Iris pigment epithelial cell (primary cell): ENCODE measurements at regions not wholly inside any gene's neighbourhood (a gene's known extent, or its start where the extent isn't known, plus 50 kb on each side); places are given as distances from the start of the nearest gene placed in this dataset.
"Not testable (repeated sequence)": the region's sequence is repeated elsewhere in the genome, so short reads cannot be mapped to it uniquely, and the experiment has no call there.

Experiments
- DNase-seq: peaks from one replicate; pipeline ENCODE4 v3.0.0-alpha.2; 2011; ENCODE audit warnings: low read depth

DNA sequence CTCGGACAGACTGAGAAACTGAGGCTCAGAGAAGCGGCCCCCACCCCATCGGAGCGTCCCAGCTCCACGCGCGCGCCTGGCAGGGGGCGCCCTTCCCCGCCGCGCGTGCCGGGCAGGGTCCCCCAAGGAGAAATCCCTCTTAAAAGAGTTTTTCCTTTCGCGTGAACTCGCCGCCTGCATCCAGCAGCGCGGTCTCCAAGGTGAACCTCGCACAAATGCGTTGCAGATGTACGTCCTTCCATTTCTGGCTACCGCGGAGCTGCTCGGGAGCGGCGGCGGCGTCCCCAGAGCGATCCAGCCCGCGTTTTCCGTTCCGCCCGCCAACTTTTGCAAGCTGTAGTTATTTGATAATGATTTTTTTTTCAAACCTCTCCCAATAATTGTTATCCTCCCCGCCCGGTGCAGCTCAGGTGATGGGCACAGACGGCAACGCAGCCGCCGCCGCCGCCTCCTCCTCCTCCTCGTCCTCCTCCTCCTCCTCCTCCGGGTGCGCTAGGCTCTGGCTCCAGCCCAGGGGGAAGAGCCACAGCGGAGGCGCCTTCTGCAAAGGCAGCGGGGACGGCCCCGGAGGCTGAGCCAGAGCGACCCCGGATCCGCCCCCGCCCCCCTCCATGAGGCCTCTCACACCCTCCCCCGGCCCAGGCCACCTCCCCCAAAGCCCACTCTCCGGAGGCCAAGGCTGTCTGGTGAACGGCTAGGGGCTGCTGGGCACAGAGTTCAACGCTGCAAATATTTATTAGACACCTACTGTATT lies 74.0 kb upstream of the CUX1 start:
- peak; percentile 73 for DNase-seq

DNA sequence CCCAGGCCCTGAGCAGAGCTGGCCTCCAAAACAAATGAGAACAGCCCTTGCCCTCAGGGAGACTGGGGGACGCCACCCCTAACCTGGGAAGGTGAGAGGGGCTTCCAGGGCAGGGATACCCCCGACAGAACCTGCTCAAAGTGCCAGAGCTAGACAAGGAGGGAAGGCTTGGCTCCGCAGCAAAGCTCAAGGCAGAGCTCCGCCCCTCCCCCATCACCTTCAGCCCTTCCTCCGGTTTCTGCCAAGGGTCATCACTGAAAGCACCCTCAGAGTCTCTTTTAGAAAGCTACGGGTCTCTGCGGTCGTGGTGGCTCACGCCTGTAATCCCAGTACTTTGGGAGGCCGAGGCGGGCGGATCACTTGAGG lies 73.4 kb upstream of the CUX1 start:
- no peak for DNase-seq

DNA sequence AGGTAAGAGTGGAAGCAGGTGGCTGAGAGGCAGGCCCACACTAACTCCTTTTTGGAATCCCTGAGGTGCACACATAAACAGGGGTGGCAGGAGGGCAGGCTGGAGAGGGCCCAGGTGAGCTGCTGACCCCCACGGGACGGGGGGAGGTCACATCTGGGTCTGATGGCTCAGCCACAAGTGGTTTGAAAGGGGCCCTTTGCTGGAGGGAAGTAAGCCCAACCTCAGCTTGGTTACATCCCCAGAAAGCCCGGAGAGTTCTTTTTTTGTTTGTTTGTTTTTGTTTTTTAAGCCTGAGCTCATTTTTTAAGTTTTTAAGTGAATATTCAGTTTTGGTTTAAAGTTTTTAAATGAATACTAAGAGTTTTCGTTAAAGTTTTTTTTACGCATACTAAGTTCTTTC lies 72.8 kb upstream of the CUX1 start:
- DNase-seq, result no peak

DNA sequence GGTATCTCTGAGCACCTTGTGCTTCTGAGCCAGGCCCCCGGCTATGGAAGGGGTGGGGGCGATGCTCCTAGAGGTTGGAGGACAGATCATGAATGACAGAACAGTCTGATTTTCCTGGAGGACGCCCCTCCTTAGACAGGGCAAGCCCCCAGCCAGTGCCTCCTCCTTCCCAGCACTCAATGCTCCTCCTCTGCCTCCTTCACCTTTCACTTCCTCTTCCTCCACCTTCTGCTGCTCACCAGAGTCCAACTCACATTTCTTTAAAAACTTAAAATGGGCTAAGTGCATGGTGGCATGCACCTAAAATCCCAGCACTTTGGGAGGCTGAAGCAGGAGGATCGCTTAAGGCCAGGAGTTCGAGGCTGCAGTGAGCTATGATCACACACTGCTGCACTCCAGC lies 71.1 kb upstream of the CUX1 start:
- no peak for DNase-seq

DNA sequence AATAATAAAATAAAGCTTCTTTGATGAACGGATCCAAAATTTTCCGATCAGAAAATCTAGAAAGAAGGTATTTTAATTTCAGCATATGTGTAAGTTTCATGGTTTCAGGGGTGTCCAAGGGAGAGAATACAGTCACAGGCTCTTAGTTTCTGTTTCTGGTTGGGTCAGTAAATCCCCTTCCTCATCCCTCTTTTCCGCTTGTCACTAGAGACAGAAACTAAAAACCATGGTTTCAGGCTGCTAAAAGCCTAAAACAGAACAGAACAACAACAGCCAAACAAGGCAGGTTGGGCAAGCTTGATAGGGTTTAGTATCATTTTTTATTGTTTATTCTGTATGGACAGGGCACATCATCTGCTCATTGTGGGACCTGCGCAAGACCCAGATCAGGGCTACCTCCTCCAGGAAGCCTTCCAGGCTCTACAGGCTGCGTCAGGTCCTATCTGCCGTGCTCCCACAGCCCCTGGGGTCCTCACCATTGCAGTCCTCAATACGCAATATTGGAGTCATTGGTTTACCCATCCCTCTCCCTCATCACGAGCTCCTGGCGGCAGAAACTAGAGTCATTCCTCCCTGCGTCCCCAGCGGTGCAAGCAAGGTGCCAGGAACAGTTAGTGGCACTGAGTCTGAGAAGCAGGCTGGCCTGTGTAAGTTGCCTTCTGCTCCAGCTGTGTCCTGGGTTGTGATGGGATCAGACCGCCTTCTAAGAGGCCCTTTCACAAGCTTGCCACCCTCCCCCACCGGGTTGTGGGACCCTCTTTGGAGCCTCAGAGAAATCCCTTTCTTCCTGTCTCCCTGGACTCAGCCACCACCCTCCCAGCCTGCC lies 70.2 kb upstream of the CUX1 start:
- DNase-seq, result no peak

DNA sequence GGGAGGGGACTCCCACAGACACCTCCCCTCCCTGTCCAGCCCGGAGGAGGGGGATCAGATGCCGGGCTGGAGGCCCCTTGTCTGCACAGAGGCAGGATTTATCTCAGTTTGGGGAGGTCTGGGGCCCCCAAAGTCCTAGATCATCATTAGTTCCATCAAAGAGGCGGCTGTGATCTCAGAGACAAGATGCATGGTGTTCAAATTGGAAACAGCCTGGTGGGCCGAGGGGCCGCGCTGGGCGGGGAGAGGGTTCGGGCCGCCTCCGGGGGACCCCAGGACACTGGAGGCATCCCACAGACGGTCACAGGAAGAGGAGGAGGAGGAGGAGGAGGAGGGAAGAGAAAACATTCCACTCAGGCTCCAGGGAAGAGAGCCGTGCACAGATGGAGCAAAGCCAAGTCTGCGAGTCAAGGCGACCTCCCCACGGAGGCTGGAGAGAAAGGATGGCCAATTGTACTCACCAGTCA lies 69.5 kb upstream of the CUX1 start:
- no peak for DNase-seq

DNA sequence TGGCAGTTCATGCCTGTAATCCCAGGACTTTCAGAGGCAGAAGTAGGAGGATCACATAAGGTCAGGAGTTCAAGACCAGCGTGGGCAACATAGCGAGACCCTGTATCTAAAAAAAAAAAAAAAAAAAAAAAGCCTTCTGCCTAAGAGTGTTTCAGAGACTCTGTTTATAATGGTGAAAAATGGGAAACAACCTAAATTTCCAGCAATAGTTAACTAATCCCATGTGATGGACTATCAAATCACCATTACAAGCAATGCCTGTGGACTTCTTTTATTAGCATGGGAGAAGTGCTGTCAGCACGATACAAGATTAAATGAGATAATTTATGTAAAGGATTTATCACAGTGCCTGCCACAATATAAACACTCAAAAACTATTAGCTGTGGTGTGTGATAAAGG lies 67.5 kb upstream of the CUX1 start:
- DNase-seq, result no peak

DNA sequence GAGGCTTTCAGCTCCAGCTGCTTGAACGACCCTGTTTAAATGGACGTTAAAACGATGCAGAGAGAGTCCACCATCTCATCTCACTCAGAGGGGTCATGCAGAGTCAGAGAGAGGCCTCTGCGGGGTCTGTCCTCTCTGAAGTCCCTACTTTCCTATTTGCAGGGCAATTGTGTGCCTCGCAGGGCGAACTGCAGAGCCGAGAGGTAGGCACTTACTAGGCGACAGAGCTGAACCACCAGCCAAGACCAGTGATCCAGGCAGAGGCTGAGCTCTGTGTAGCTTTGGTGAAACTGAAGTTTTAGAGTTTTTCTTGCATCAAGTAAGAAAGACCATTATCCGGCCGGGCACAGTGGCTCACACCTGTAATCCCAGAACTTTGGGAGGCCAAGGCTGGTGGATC lies 64.1 kb upstream of the CUX1 start:
- DNase-seq, result no peak

DNA sequence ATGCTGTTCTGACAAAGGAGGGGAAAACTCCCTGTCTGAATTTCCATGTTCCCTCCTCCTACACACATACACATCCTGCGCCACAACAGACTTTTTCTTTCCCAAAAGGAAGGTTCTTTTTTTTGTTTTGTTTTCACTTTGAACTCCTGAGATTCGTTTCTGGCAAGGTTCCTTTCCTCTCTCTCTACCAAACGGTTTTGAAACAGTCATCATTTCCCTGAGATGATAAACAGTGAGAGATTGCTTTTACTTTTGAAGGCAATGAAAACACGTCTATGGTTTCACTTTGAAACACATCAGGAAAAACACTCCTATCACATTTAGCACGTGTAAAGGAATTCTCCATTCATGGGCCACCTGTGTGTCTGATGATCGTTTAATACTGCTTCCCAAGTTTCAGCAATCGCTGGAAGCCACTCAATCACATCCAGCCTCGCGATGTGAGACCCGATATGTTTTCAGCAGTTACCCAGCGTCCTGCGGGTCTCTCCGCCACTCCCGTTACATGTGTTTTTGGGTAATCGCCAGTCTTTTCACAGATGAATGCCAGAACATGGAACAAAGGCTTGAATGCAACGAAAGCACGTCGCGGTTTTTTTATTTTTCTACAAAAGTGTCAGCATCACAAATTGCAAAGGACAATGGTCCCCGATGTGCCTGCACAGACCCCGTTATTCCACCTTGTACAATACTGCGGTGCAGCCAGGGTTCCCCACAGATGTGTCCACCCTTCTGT lies 62.8 kb upstream of the CUX1 start:
- DNase-seq, result peak; percentile 79

DNA sequence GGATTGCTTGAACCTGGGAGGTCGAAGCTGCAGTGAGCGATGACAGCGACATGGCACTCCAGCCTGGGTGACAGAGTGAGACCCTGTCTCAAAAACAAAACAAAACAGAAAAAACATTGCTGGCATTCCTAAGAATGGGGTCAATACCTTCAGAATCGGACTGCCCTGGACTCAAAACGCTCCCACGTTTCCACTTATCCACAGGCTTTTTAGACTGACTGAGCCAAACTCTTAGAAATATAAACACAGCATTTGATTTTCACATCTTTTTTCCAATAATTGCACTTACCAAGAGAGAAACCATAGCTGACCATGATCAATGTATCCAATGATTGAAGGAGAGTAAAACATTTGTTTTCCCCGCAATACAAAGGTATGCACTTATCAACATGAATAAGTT lies 59.5 kb upstream of the CUX1 start:
- no peak for DNase-seq

DNA sequence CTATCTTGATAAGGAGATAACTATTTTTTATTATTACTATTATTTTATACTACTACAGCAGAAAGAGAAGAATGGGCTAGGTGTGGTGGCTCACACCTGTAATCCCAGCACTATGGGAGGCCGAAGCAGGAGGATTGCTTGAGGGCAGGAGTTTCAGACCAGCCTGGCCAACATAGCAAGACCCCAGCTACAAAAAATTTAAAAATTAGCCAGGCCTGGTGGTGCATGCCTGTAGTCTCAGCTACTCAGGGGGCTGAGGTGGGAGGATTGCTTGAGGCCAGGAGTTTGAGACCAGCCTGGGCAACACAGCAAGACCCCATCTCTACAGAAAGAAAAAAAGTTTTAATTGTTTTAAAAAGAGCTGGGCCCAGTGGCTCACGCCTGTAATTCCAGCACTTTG lies 58.9 kb upstream of the CUX1 start:
- not testable (repeated sequence) for DNase-seq

DNA sequence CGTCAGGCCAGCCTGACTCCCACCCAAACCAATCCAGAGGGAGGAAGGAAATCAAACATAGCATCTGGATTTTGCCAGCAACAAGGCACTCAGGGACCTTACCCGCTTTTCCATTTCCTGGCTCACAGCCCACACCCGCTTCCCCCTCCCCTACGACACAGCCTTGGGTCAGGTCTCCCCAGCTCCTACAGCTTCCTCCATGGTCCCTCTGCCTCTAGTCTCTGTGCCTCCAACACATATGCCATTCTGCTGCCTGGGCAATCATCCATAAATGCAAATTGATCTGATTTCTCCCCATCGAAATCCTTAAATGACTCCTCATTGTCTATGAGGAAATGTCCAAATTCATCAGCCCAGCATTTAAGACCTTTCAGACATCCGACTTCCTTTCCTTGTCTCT lies 53.2 kb upstream of the CUX1 start:
- DNase-seq, result no peak

DNA sequence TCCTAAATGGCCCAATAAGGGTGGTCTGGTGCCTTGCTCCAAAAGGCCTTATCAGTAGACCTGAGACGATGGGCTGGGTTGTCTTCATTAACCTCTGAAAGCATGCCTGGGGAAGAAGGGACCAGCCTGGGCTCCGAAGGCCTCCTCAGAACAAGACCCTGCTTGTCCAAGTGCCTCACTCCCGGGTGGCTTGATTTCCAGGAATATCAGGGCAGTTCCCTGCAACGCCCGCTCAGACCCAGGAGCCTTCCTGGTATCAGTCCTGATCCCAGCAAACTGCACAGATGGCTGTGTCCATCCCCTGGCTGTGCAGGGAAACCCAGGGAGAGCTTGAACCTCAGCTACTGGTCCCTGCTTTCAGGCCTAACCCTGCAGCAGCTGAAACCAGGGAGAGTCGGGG lies 49.9 kb upstream of the CUX1 start:
- no peak for DNase-seq
